ENCODE measurements at regions not wholly inside any gene's neighbourhood (a gene's known extent, or its start where the extent isn't known, plus 50 kb on each side); places are given as distances from the start of the nearest gene placed in this dataset.

DNA sequence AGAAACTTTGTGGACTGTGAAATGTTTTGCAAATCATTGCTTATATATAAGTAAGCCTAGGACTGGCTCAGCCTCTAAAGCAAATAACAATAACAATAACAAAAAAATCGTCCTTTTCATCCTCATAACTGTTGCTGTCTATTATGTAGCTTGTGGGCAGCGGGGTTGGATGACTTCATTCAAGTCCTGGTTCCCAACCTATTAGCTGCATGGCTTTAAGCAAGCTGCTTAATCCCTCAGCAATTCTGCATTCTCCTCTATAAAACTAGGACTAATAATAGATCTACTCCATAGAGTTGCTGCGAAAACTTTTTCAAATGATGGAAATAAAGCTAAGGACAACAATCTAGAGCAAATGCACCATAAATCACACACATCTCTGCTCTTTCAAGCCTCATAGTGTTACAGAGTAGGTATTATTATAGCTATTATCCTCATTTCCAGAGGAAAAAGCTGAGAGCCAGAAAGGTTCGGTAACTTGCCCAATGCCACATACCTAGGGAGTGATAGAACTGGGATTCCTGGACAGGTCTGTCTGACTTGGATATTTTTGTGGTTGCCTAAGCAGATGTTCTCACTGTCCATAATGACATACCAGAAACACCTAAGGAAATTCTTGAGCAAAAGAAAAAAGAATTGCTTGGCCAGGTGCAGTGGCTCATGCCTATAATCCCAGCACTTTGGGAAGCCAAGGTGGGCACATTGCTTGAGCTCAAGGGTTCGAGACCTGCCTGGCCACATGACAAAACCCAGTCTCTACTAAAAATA, 98.8 kb upstream of the ADRA1B start:
- DNase-seq (ENCODE audit: low read depth in 2 of 2) = no peak

GRCh38 chr5:159819591-159820411, 96.5 kb upstream of the ADRA1B start:
- DNase-seq (ENCODE audit: low read depth in 2 of 2) = no peak

GRCh38 chr5:159820692-159821091, 95.6 kb upstream of the ADRA1B start:
- DNase-seq (ENCODE audit: low read depth in 2 of 2) = no peak

DNA sequence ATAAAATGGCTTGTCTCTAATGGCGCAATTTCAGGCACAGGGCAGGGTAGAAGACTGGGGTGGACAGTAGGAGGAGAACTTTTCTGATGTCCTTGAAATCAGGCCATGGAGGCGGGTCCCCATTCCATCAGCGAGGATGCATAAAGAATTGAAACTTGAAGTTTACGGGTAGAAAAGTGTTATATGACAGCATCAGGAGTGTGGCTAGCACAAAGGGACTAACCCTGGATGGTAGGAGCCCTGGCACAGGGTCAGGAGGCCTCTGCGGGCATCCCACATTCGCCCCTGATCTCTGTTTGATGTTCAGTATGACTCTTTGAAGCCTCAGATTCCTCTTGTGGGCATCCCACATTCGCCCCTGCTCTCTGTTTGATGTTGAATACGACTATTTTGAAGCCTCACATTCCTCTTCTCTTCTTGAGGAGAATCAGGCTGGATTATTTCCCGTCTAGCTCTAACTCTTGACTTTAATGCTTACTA, 94.8 kb upstream of the ADRA1B start:
- DNase-seq (ENCODE audit: low read depth in 2 of 2) = no peak

DNA sequence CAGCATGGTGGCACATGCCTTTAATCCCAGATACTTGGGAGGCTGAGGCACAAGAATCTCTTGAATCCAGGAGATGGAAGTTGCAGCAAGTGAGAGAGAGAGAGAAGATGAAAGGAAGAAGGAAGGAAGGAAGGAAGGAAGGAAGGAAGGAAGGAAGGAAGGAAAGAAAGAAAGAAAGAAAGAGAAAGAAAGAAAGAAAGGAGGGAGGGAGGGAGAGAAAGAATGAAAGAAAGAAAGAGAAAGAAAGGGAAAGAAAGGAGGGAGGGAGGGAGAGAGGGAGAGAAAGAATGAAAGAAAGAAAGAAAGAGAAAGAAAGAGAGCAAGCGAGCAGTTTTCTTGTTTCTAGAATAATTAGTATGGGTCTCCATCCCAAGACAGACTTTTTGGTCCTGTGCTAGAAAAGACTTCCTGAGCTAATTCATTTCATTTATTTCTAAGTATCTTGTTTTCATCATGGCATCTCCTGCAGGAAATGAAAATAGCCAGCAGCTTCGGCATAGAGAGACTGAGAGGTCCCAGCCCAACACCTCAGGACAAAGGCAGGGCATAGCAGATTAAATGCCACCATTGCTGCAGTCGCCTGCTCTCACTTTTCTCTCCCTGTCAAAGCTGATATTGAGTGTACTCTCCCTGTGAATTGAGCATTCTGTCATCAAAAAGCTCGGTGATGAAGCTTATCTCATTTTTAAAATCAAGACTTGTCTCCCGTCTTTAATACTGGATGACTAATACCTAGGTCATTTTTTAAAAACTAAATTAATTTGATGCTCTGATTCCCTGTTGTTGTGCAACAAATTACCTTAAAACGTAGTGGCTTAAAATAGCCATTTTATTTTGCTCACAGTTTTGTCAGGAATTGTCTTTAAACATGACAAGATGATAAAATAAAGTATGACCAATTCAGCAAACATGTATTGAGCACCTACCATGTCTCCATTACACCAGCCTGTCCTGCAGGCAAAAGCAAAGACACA, 91.8 kb upstream of the ADRA1B start:
- no peak for DNase-seq (ENCODE audit: low read depth in 2 of 2)

- DNase-seq (ENCODE audit: low read depth in 2 of 2) = no peak
Observed at GRCh38 chr5:159825551-159826051, 90.7 kb upstream of the ADRA1B start.

DNA sequence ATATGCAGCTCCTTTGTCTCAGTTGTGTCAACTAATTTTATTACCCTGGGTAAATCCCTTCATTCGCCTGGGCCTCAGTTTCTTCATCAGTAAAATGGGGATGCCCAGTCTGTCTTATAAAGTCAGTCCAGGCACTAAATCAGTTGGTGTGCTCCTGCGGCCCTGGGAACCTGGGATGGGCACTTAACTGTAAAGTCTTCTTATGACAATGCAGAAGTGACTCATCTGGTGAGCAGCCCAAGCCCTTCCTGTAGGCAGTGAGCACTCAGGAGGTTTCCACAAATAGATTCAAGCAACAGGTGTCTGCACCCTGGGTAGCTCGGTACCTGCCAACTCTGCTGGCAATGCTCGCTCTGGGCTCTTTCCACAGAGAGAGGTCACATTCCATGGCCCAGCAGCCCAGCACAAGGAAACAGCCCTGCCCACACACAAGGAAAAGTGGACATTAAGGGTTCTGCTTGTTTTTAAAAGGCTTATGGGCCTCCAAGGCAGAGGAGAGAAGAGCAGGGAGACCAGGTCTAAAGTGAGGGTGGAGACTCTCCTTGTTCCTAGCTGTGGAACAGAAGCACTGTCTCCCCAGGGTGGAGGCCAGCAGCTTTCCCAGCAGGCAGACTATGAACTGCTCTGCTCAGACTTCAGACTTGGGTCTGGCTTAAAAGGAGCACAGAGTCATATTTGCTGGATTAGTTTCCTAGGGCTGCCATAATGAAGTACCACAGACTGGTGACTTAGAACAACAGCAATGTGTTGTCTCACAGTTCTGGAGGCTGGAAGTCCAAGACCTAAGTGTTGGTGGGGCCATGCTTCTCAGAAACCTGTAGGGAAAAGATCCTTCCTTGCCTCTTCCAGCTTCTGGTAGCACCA, 89.7 kb upstream of the ADRA1B start:
- no peak for DNase-seq (ENCODE audit: low read depth in 2 of 2)

- no peak for DNase-seq (ENCODE audit: low read depth in 2 of 2)
Observed at GRCh38 chr5:159827861-159828260, 88.4 kb upstream of the ADRA1B start.

- no peak for DNase-seq (ENCODE audit: low read depth in 2 of 2)
Observed at GRCh38 chr5:159832073-159832472, 84.2 kb upstream of the ADRA1B start.

DNA sequence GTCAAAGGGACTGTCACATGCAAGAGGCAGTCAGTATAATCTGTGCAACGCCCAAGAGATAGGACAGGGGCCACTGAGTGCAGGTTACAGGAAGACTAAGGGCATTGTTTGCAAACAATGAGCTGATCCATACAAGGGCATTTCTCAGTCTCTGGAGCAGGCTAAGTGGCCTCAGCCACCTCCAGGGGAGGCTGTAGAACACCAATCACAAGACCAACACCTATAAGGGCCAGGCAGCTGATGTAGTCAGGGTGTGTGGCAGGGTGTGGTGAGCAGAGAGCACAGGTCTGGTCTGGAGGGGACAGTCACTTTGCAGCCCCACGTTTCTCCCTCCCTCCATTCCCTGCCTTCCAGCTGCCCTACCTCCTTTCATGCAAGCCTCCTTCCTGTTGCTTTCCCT, 83.2 kb upstream of the ADRA1B start:
- DNase-seq (ENCODE audit: low read depth in 2 of 2) = no peak

GRCh38 chr5:159833846-159834245, 82.4 kb upstream of the ADRA1B start:
- no peak for DNase-seq (ENCODE audit: low read depth in 2 of 2)

DNA sequence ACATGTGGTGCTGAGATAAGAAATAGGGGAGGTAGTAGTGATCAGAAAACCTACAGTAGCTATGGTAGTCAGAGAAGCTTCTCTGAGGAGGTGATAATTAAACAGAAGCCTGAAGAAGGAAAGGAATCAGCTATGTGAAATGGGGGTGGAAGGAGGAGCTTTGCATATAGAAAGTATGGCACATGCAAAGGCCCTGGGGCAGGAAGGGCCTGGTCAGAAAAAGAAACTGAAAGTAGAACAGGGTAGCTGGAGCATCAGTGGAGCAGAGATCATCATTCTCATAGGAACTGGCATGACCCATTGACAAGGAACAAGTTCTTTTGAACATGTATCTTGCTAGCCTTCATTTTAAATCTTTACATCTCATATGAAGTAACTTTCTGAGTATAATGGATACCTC, 80.7 kb upstream of the ADRA1B start:
- DNase-seq (ENCODE audit: low read depth in 2 of 2) = no peak

DNA sequence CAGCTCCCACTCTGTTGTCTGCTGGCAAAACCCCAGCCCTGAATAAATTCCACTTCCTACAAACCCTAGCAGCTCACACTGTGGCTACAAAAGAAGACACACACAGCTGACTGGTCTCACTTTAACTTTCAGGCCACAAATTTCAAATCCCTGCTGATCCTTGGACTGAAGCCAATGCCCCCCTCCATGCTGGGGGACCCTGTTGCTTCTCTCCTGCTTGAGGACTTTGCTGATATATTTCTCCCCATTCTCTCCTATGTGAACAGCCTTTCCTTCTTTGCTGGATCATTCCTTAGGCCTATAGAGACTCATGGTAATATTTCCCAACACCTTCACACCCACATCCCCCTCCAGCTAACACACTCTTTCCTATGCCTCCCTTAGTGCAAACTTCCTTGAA, 79.6 kb upstream of the ADRA1B start:
- no peak for DNase-seq (ENCODE audit: low read depth in 2 of 2)

DNA sequence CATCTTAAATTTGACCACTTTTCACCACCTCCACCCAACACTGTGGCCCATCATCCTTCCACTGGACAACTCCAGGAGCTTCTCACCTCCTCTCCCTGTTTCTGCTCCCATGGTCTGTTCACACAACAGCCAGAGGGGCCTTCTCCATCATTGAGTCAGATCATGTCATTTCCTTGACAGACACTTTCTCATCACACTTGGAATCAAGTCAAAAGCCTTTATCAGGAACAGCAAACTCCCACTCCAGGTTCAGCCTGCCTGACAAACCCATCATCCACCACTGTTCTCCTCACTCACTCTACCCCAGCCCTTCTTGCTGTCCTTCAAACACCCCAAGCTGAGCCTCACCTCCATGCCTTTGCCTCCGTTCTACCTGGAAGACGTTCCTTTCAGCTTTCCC, 78.4 kb upstream of the ADRA1B start:
- DNase-seq (ENCODE audit: low read depth in 2 of 2) = no peak

DNA sequence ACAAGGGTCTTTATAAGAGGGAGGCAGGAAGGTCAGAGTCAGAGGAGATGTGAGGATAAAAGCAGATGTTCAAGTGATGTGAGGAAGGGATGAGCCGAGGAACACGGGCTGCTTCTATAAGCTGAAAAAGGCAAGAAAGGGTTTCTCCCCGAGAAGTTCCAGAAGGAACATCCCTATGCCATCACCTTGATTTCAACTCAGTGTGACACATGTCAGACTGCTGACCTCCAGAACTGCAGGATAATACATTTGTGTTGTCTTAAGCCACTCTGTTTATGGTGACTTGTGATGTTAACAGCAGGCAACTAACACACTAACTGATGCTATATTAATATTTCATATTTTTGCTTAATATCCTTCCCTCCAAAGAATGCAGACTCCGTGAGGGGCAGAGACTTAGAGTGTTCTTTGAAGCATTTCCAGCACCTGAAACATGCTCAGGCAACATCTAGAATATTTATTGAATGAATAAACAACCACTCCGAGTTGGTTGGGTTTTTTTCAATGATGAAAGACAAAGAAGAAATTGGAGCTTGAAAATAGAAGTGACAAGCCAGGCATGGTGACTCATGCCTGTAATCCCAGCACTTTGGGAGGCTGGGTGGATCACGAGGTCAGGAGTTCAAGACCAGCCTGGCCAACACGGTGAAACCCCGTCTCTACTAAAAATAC, 77.6 kb upstream of the ADRA1B start:
- no peak for DNase-seq (ENCODE audit: low read depth in 2 of 2)

DNA sequence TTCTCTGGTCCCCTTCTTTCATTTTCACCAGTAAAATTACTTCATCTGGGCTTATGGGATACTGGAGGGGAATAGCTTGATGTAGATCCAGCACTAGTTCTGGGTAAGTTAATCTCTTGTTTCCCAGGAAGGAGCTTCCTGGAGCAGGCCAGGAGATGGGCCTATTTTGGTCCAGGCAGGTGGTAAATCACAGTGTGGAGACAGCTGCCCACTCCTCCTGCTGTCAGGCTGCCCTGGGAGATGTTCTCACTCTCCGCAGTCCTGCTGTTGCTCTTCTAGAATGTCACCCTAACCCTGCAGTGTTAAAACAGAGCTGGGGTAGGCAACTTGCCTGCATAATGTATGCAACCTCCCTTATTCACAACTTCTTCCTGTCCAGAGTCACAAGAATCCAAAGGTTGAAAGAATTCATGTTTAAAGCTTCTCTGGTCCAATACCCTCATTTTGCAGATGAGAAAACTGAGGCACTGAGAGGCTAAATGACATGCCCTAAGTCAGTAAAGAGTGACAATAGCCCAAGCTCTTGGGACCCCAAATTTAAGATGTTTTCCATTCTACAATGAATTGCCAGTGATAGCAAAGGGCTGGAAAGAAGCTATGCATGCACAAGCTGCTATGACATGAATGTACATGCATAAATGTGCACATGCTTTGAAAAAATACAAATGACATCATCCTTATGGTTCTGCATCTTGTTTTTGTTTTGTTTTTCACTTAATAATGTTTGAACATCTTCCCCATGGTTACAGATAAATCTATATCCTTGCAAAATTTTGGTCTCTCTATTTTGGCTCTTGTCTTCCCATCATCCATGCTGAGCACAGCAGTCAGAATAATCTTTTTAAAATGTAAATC, 71.8 kb upstream of the ADRA1B start:
- no peak for DNase-seq (ENCODE audit: low read depth in 2 of 2)

GRCh38 chr5:159849437-159850083, 66.7 kb upstream of the ADRA1B start:
- no peak for DNase-seq (ENCODE audit: low read depth in 2 of 2)

DNA sequence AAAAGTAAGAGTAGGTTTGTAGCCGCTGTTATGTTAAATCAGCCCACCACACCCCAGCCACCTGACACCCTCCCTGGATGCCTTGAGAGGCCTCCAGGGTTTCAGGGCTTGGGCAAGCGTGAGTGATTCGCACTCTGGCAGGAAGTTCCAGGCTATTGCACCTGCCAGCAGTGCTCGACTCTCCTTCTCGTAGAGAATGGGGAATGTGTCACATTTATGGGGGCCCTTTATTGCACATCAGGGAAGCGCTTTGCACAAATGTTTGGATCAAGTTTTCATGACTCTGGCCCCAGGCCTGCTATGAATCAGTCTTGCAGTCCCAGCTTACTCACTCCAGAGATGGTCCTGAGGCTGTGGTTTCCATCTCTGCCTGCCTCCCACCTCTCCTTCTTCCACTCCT, 66.1 kb upstream of the ADRA1B start:
- no peak for DNase-seq (ENCODE audit: low read depth in 2 of 2)

DNA sequence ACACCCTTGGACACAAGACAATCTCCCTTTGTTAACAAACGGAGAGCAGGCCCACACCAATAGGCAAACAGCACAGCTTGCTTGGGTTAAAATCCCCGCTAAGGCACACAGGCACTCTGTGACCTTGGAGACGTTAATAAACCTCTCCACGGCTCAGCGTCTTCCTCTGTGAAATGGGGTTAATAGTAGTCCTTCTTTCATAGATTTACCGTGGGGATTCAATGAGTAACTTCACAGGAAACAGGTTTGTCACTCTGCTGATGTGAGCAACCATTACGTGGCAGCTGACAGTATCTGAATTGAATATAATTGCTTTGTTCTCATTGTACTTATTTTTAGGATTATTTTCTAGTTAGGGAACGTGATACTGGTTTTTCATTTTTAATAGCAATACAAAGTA, 65.2 kb upstream of the ADRA1B start:
- no peak for DNase-seq (ENCODE audit: low read depth in 2 of 2)
